HG02870 (cell line): ENCODE measurements at regions not wholly inside any gene's neighbourhood (a gene's known extent, or its start where the extent isn't known, plus 50 kb on each side); places are given as distances from the start of the nearest gene placed in this dataset.
"Not testable (repeated sequence)": the region's sequence is repeated elsewhere in the genome, so short reads cannot be mapped to it uniquely, and the experiment has no call there.

Experiments used
- ATAC-seq: cut with Tn5 transposase; IDR thresholded peaks from one replicate; pipeline ENCODE4 v1.9.1; 2021; ENCODE audit warnings: mild to moderate bottlenecking, moderate library complexity; ENCODE audit not compliant: unreplicated experiment

DNA sequence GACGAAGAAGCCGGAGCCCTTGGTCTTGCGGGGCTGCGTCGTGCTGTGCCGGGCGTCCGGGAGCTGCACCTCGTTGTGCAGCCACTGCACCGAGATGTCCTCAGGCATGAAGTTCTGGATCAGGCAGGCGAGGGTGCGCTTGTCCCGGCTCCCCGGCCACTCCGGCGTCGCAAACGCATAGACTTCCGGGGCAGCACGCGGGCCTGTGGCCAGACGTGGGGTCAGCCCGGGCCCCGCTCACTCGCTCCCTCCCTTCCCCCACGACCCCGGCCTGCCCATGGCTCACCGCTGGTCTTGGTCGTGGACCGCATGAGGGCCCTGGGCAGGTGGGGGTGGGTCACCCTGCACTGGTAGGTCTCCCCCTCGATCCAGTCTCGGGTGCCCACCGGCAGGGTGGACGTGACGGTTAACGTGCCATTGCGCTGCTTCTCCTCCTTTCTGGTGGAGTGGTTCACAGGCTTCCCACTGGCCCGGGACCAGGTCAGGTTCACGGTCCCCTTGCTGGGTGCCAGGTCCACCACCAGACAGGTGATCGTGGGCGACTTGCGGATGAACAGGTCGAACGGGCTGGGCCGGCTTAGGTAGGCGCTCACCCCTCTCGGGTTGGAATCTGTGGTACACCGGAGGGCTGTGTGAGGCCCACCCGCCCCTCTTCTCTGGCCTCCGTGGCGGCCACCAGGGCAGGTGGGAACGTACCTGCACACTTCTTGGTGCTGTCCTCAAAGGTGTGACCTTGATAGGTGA is 74.0 kb downstream of the TMEM121 start:
- ATAC-seq = not testable (repeated sequence)

DNA sequence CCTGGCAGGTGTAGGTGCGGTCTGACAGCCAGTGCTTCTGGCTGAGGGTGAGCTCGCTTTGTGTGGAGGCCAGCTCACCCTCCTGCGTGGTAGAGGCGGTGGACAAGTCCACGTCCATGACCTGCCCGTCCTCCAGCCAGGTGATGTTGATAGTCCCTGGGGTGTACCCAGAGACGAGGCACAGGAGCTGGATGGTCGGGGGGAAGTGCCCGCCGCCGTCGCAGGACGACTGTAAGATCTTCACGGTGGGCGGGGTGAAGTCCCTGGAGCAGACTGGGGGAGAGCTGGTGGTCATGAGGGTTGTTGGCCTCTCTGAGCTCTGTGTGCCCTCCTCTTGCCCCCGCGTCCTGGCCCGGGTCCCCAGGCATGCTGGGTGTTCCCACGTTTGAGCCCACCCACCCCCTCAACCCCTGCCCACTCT is 74.6 kb downstream of the TMEM121 start:
- no peak for ATAC-seq

DNA sequence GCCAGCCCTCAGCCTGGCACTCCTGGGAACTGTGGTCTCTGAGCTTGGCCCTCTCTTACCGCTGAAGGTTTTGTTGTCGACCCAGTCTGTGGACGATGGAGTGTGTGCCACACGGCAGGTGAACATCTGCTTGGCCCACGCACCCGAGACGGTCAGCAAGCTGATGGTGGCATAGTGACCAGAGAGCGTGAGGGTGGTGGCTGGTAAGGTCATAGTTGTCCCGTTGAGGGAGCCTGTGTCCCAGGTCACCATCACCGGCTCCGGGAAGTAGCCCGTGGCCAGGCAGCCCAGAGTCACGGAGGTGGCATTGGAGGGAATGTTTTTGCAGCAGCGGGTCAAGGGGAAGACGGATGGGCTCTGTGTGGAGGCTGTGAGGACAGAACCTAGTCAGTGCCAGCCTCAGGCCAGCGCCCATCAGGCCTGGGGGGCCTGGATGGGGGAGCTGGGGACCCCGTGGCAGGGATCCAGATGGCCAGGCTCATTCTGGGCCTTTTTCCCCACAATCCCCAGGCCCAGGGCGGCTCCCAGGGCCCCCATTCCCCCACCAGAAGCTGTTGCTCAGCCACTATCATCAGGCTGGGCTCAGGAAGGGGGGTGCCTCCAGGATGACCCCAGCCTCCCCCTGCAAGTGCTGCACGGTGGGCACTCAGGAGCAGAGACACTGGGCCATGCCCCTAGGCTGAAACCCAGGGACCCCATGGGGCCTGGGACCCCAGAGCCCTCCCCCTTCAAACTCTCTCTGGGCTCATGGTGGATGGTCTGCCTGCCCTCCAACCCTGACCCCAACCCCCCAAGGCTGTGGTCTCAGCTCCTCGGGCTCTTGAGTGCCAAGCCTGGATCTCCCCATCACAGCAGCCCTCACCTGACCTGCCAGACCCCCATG is 75.2 kb downstream of the TMEM121 start:
- no peak for ATAC-seq

DNA sequence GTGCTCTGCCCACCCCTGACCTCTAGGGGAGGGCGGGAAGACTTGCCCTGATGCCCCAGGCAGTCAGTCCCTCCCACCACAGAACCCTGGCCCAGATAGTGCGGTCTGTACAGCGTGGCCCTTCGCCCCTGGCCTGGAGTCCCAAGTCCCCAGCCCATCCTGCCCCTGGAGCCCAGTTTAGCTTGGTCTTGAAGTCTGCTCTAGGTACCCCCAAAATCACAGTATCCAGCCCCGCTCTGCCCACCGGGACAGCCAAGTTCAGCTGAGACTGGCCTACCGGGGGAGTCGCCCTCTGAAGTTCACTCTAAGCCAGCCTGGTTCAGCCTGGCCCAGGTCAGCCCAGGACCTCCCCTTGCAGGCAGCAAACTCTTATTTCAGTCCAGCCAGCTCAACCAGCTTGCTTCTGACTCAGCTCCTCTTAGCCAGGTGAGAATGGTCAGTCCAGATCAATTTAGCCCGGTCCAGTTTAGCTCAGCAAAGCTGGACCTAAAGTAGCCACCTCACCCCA is 75.9 kb downstream of the TMEM121 start:
- no peak for ATAC-seq

DNA sequence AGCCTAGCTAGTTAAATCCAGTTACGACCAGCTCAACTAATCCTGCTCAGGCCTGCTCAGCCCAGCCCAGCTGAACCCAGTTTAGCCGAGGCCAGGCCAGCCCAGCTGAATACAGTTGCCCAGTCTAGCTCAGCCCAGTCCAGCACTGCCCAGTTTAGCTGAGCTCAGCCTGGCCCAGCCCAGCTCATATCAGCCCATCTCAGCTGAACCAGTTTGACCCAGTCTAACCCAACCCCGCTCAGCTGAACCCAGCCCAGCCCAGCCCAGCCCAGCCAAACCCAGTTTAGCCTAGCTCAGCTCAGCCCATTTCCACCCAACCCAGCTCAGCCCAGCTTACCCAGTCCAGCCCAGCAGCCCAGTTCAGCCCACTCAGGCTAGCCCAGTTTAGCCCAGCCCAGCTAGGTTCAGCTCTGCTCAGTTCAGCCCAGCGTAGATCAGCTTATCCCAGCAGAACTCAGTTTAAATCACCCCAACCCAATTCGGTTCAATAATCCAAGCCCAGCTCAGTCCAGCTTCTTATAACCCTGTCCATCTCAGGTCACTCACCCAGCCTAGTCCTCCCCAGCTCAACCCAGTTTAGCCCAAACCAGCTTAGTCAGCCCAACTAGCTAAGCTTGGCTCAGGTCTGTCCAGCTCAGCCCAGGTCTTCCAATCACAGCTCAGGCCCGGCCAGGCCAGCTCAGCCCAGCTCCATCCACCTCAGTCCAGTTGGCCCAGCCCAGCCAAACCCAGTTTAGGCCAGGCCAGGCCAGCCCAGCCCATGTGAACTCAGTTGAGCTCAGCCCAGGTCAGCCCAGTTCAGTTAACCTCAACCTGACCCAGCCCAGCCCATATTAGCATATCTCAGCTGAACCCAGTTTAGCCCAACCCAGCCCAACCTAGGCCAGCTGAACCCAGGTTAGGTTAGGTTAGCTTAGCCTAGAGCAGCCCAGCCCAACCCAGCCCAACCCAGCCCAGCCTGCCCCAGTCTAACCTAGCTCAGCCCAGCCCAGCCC is 76.7 kb downstream of the TMEM121 start:
- no peak for ATAC-seq

DNA sequence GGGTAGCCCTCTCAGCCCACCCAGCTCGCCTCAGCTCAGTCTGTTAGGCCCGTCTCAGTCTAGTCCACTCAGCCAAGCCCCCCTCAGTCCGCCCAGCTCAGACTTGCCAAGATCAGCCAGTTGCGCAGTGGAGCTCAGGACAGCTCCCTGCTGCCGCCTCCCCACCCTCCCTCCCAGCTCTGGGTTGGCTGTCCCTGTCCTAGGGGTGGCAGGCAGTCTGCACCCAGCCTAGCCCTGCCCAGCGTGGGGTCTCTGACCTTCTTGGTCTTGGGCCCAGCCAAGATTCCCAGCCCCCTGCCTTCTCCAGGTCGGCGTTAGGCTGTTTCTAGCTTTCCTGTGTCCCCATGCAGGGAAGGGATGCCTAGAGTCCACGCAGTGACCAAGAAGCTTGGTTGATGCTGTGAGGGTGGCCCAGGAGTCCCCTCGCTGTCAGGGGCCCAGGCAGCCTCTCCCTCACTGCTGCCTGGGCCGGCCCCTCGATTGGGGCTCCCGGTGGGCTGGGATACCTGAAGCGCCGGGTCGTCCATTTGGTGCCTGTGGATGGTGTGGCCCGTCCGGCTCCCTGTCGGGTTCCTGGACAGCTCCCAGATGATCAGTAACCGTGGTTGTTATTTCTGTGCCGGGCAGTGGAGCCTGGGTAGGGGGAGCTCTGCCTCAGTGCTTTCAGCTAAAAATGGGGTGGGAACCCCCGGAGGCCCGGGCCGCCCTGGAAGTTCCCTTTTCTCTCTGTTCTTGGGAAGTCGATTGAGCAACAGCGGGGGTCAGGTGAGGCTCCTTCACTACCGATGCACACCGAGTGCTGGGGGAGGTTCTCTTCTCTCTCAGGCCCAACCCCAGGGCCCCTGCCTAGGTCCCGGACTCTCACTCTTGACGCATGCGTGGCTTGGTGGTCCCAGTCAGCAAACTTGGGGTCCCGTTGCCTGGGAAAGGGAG is 78.4 kb downstream of the TMEM121 start:
- ATAC-seq = not testable (repeated sequence)

DNA sequence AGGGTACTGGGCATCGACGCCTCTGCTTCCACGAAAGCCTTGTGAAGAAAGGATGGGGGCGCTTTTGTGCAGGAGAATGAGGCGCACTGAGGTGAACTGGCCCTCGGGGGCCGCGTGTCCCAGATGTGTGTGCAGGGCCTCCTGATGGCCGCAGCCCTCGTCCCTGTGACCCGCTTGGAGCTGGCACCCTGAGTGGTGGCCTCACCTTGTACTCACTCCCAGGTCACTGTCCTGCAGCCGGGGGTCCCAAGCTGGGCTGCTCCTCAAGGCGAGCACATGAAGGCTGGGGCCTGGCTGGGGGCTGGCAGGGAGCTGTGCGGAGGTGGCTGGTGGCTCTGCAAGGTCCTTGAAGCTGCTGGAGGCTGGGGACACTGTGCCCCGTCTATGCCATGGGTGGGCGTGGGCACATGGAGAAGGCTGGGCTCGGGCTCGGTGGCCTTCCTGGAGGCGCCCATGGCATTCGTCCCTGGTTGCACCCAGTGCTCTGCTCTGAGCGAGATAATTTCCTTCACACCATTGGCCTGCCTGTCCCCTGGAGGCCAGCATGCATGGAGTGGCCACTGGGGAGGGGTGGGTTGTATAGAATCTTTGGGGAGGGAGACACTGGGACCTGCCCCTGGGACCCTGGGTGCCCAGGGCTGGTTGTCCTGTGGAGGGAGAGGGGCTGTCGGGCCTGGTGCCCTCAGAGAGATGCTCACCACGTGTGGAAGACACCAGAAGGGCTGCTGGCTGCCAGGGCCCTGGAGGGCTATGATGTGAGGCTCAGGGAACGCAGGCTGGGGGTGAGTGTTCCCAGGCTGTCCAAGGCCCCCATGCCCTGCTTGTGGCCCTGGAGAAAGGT is 79.3 kb downstream of the TMEM121 start:
- no peak for ATAC-seq

DNA sequence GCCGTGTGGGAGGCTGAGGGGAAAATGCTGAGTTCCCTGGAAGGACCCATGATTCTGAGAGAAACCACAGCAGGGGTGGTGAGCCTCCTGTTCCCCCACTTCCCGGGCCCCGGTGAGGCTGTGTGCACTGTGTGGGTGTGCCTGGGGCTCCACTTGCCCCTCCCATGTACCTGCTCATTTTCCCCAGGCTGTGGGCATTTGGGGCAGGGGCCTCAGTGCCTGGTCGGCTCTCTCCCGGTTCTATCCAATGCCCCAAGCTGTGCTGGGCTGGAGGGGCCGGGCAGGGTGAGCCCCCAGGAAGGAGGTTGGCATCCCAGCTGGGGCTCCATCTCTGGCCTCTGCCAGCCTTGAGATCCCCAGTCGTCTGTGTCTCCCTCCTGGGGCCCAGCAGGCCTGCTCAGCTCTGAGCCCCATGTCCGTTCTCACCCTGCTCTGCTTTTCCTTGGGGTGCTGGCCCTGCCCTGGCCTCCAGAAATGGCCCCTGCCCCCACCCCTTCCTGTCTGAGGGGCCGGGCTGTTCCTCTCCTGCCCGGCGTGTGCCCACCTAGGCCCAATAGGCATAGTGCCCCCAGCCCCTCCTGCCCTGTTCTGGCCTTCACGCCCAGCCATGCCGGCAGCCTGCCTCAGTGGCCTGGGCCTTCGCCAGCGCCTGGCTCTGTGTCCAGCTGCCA is 80.1 kb downstream of the TMEM121 start:
- not testable (repeated sequence) for ATAC-seq

DNA sequence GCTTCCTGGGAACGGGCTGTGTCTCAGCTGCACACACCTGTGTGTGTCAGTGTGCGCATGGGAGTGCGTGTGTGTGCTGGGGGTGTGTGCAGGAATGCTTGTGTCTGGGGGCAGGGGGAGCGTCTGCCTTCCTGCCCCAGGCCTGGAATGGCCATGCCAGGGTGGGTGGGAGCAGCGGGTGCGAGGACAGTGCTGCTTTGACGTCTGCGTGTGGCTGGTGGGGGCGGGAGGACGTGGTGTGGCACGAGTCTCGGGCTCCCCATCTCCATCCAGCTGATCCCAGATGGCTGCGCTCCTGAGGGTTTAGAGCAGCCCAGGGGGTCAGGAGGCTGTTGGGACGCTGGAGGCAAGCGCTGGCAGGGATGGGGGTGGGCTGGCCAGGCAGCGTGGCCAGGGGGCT is 80.6 kb downstream of the TMEM121 start:
- ATAC-seq = not testable (repeated sequence)

DNA sequence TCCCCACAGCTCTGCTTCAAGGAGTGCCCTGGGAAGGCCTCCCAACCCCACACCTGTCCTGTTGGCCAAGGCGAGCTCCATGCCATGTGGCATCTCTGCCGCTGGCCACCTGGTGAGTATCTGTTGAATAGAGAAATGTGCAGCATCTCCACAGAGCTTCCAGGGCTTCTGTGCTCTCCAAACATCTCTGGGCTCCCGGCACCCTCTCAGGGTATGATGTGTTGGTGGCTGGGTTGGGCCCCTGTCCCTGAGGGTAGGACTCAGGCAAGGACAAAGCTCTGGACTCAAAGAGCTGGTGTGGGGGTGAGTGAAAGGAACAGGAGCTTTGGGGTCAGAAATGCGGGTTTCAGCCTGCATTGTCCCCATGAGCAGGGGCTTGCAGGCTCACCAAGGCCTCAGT is 88.6 kb downstream of the TMEM121 start:
- not testable (repeated sequence) for ATAC-seq

DNA sequence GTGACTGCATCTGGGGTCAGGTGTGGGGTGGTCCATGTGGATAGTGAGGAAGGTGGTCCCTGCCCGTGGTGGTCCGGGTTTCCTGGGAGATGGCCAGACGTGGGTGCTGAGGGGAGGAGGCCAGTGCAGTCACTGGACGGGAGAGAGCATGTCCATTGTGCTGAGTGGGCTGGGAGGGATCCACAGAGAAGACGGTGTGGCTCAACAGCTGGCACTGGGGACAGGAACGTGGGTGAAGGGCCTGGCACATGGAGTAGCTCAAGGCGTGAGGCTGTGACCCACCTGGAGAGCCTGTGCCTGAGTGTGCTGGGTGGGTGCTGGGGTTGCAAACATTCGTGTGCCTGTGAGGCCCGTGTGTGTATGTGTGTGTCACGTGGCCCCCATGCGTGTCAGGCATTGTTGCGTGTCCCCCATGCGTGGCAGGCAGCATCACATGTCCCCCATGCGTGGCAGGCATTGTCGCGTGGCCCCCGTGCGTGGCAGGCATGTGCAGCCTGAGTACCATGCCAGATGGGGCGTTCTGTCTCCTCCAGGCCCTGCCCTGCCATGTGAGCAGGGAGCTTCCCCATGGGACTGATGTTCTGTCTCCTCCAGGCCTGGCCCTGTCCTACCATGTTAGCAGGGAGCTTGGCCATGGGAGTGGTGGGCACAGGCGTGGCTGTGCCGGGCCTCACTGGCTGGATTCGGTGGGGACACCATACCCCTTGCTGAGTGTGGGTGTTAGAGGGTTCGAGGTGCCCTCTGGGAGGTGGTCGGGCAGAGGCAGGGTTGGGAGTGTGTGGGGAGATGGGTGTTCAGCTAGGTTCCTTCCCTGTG is 89.8 kb downstream of the TMEM121 start:
- not testable (repeated sequence) for ATAC-seq

DNA sequence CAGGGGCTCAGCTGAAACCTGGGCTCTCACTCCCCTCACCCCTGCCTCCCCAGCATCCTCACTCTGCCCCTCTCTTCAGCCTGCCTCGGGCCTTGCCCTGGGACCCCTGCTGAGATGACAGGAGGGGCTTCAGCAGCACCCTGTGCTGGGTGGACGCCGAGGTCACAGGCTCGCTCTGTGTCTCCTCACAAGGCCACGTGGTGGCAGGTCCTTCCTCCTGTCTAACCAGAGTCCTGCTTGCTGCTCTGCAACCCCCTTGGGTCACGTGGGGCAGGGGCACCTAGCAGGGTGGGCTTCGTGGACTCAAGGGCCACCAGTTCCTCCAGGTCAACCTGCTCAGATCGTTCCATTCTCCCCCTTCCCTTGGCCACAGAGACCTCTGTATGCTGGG is 90.4 kb downstream of the TMEM121 start:
- no peak for ATAC-seq

DNA sequence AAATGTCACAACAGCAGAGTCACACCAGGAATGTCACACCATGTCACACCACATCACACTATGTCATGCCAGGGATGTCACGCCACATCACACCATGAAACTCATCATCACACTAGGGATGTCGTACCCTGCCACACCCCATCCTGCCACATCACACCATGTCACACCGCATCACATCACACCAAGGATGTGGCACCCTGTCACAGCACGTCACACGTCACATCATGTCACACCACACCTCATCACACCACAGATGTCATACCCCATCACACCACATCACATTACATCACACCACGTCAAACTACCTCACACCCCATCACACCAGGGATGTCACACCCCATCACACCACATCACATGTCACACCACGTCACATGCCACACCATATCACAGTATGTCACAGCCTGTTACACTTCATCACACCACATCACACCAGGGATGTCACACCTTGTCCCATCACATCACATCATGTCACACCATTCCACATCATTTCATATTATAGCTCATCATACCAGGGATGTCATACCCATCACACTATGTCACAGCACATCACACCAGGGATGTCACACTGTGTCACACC is 90.9 kb downstream of the TMEM121 start:
- ATAC-seq = no peak

DNA sequence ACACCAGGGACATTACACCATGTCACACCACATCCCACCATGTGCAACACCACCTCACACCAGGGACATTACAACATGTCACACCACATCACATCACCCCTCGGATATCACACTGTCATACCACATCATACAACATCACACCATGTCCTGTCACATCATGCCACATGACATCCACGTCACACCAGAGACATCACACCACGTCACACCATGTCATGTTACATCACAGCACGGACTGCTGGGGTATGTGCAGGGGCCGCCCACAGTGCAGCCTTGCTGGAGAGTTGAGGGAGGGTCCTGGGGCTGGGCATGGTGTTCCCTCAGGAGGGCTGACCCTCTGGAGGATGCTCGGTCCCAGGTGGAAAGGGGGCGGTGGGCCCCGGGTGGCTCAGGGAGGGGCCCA is 91.4 kb downstream of the TMEM121 start:
- not testable (repeated sequence) for ATAC-seq

DNA sequence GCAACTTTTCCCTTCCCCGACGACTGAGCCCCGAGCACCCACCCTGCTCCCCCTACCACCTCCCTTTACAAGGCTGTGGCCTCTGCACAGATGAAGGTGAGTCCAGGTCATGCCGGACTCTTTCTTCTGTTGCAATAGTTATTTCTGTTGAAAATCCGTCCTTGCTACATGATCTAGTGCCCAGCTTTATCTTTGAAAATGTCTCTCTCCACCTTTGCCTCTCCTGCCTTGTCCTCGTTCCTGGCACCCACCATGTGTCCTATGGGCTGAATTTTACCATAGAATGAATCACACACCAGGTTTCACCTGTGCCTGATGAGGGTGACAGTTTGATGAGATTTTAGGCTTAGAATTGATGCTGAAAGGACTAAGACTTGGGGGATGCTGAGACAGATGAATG is 92.9 kb downstream of the TMEM121 start:
- not testable (repeated sequence) for ATAC-seq

DNA sequence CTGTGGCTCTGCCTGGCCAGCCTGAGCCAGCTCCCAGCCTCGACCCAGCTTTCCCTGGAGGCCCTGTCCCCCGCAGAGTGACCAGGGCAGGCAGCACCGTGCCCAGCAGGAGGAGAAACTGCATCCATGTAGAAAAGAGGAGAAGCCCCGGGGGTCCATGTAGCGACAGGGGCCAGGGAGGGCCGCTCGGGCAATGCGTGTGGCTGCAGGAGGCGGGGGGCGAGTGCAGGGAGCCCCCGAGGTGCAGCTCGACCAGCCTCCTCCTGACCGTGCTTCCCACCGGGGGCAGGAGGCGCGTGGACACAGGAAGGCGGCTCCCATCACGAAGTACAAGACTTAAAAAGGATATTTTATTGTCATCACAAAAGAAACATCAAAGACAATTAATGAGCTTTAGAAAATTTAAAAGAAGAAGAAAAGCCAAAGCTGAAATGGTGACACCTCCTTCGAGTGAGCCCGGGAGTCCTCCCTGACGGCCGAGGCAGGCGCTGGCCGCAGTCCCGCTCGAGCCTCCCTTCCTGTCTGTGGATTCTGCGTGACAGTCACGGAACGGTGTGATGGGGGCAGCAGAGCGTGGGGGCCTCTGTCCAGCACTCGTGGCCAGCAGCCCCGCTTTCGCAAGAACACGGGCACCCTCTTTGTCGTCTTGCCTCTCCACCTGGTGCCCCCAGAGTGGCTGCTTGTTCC is 93.9 kb downstream of the TMEM121 start:
- not testable (repeated sequence) for ATAC-seq
